ENCODE measurements at regions not wholly inside any gene's neighbourhood (a gene's known extent, or its start where the extent isn't known, plus 50 kb on each side); places are given as distances from the start of the nearest gene placed in this dataset.

- Mint-ChIP-seq H3K27me3 (no peaks in the 10 kb centered on the region), H3K36me3 (no peaks in the 10 kb centered on the region), H3K27ac (no peak overlapping the region), H3K4me3 (no peak overlapping the region), H3K4me1 (no peaks in the 10 kb centered on the region), H3K9me3 (peaks cover 5% of the 10 kb centered on the region)
- no peak for DNase-seq
These were observed 381.4 kb downstream of the TMEM161B start for GRCh38 chr5:87887247-87887646.

- Mint-ChIP-seq H3K9me3 (peaks cover 5% of the 10 kb centered on the region), H3K4me1 (no peaks in the 10 kb centered on the region), H3K27ac (no peak overlapping the region), H3K27me3 (no peaks in the 10 kb centered on the region), H3K36me3 (no peaks in the 10 kb centered on the region), H3K4me3 (no peak overlapping the region)
- no peak for DNase-seq
These were observed 382.5 kb downstream of the TMEM161B start for GRCh38 chr5:87886164-87886563.

GRCh38 chr5:87885758-87886157 lies 382.9 kb downstream of the TMEM161B start:
- H3K27me3 Mint-ChIP-seq: no peaks in the 10 kb centered on the region
- peaks cover 6% of the 10 kb centered on the region for H3K9me3 Mint-ChIP-seq
- no peak overlapping the region for H3K4me3 Mint-ChIP-seq
- H3K36me3 Mint-ChIP-seq: no peaks in the 10 kb centered on the region
- no peaks in the 10 kb centered on the region for H3K4me1 Mint-ChIP-seq
- H3K27ac Mint-ChIP-seq: no peak overlapping the region
- DNase-seq: no peak

DNA sequence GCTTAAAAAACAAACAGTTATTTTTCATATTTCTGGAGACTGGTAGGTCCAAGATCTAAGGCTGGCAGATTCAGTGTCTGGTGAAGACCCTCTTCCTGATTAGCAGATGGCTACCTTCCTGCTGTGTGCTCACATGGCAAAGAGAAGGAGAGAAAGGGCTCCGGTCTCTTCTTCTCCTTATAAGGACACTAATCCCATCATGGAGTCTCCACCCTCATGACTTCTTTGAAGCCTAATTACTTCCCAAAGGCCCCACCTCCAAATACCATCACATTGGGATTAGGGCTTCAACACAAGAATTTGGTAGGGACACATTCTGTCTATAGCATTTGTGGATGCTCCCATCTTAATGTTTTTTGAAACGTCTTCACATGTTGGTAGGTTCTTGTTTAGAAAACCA lies 391.1 kb downstream of the TMEM161B start:
- Mint-ChIP-seq H3K4me1 (no peaks in the 10 kb centered on the region), H3K27me3 (no peaks in the 10 kb centered on the region), H3K27ac (no peak overlapping the region), H3K4me3 (no peak overlapping the region), H3K36me3 (no peaks in the 10 kb centered on the region), H3K9me3 (peaks cover 6% of the 10 kb centered on the region)
- no peak for DNase-seq

GRCh38 chr5:87877023-87877422 lies 391.6 kb downstream of the TMEM161B start:
- Mint-ChIP-seq H3K9me3 (peaks cover 6% of the 10 kb centered on the region), H3K27ac (no peak overlapping the region), H3K27me3 (no peaks in the 10 kb centered on the region), H3K36me3 (no peaks in the 10 kb centered on the region), H3K4me1 (no peaks in the 10 kb centered on the region), H3K4me3 (no peak overlapping the region)
- no peak for DNase-seq

GRCh38 chr5:87876616-87877015 lies 392.0 kb downstream of the TMEM161B start:
- no peak for DNase-seq

GRCh38 chr5:87872986-87873385 lies 395.7 kb downstream of the TMEM161B start:
- no peaks in the 10 kb centered on the region for H3K36me3 Mint-ChIP-seq
- no peaks in the 10 kb centered on the region for H3K4me1 Mint-ChIP-seq
- no peaks in the 10 kb centered on the region for H3K9me3 Mint-ChIP-seq
- H3K27me3 Mint-ChIP-seq: no peaks in the 10 kb centered on the region
- H3K27ac Mint-ChIP-seq: no peak overlapping the region
- no peak for DNase-seq
- no peak overlapping the region for H3K4me3 Mint-ChIP-seq

More at GRCh38 chr5:87876616-87877015, 392.0 kb downstream of the TMEM161B start:
- Mint-ChIP-seq H3K9me3 (peaks cover 6% of the 10 kb centered on the region), H3K27ac (no peak overlapping the region), H3K36me3 (no peaks in the 10 kb centered on the region), H3K4me3 (no peak overlapping the region), H3K27me3 (no peaks in the 10 kb centered on the region), H3K4me1 (no peaks in the 10 kb centered on the region)

- DNase-seq: no peak
- H3K4me3 Mint-ChIP-seq: no peak overlapping the region
- no peaks in the 10 kb centered on the region for H3K27me3 Mint-ChIP-seq
- no peak overlapping the region for H3K27ac Mint-ChIP-seq
- no peaks in the 10 kb centered on the region for H3K9me3 Mint-ChIP-seq
- no peaks in the 10 kb centered on the region for H3K4me1 Mint-ChIP-seq
- no peaks in the 10 kb centered on the region for H3K36me3 Mint-ChIP-seq
These were observed 399.9 kb downstream of the TMEM161B start for GRCh38 chr5:87868792-87869191.

- Mint-ChIP-seq H3K4me3 (no peak overlapping the region), H3K36me3 (no peaks in the 10 kb centered on the region), H3K4me1 (no peaks in the 10 kb centered on the region), H3K27ac (no peak overlapping the region), H3K27me3 (no peaks in the 10 kb centered on the region), H3K9me3 (peaks cover 1% of the 10 kb centered on the region)
- DNase-seq: no peak
These were observed 401.4 kb downstream of the TMEM161B start for GRCh38 chr5:87867281-87867680.

DNA sequence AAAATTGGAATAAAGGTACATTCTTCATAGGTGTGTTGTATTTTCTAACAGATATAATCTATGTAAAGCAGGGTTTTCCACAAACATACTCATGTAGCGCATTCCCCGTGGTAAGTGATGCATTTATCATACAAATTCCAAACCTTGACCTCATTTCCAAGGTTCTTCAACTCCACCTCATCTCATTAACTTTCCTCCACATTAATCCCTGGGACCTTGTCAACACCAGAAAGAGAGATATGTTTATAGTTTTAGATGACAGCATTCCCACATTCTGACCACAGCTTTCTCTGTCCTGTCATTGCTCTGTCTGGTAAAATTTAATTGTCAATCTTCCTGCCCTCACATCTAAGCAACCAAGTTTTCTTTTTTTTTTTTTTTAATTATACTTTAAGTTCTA lies 415.1 kb downstream of the TMEM161B start:
- Mint-ChIP-seq H3K4me1 (no peaks in the 10 kb centered on the region), H3K4me3 (no peak overlapping the region)

GRCh38 chr5:87851603-87852002 lies 417.0 kb downstream of the TMEM161B start:
- no peaks in the 10 kb centered on the region for H3K36me3 Mint-ChIP-seq
- peaks cover 1% of the 10 kb centered on the region for H3K9me3 Mint-ChIP-seq
- no peak overlapping the region for H3K4me3 Mint-ChIP-seq
- H3K27ac Mint-ChIP-seq: no peak overlapping the region
- no peaks in the 10 kb centered on the region for H3K27me3 Mint-ChIP-seq
- no peak for DNase-seq
- H3K4me1 Mint-ChIP-seq: no peaks in the 10 kb centered on the region

More for the DNA sequence above, 415.1 kb downstream of the TMEM161B start:
- peaks cover 3% of the 10 kb centered on the region for H3K9me3 Mint-ChIP-seq
- no peaks in the 10 kb centered on the region for H3K36me3 Mint-ChIP-seq
- no peak overlapping the region for H3K27ac Mint-ChIP-seq
- DNase-seq: no peak
- H3K27me3 Mint-ChIP-seq: no peaks in the 10 kb centered on the region

DNA sequence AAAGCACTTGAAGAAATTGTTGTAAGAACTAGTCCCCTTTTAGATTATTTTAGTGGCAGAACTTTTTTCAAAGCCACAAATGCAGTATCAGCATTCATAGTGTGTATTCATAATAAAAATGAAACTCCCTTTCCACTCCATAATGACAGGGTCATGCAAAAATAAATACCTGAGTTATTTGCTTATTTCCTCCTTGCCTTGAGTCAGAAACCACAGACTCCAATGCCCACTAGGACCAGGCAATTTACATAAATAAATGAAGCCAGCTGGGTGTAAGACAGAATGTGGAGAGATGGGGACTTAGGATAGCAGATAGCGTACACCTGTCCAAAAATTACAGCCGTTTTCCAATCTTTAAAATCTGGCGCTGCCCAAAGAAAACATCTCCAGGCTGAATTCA lies 417.8 kb downstream of the TMEM161B start:
- Mint-ChIP-seq H3K9me3 (peaks cover 1% of the 10 kb centered on the region), H3K27me3 (no peaks in the 10 kb centered on the region), H3K27ac (no peak overlapping the region), H3K4me1 (no peaks in the 10 kb centered on the region), H3K36me3 (no peaks in the 10 kb centered on the region), H3K4me3 (no peak overlapping the region)
- DNase-seq: no peak

DNA sequence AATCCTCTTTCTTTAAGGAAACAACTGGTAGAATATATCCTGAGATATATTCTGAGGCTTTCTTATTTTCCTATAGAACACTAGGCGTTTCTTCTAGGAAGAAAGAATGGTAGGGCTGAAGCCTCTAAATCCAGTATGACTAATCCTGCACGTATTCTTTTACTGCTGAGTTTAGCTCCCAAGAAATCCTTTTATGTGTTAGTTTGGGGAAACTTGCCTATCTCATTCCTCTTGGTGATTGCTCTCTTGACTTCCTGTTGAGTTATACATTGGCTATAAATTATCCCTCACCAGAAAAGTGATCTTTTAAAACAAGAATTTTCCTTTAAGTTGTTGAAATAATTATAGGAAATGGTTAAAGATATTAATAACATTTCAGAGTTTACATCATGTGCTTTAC lies 422.9 kb downstream of the TMEM161B start:
- no peak overlapping the region for H3K4me3 Mint-ChIP-seq

DNA sequence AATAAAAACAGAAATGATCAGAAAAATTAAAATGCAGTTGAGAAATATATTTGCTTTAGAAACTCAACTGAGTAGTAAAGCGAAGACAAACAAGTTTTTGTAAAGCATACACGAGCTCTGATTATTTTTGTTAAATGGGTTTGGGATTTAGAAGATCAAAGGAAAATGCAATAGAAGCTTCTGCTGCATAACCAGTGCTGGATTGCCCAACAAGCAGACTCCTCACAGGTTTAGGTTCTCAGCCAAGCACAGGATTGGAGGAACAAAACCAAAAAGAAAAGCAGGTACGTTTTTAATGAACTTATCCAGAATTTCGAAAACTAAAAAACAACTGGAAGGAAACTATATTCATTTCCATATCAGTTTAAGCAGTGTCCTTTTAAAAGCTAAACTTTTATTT lies 423.8 kb downstream of the TMEM161B start:
- no peak for DNase-seq
- Mint-ChIP-seq H3K36me3 (no peaks in the 10 kb centered on the region), H3K4me3 (no peak overlapping the region), H3K9me3 (peaks cover 4% of the 10 kb centered on the region), H3K27ac (no peak overlapping the region), H3K27me3 (no peaks in the 10 kb centered on the region), H3K4me1 (no peaks in the 10 kb centered on the region)

More for the DNA sequence above, 422.9 kb downstream of the TMEM161B start:
- H3K36me3 Mint-ChIP-seq: no peaks in the 10 kb centered on the region
- no peak overlapping the region for H3K27ac Mint-ChIP-seq
- H3K9me3 Mint-ChIP-seq: no peaks in the 10 kb centered on the region
- no peaks in the 10 kb centered on the region for H3K27me3 Mint-ChIP-seq
- no peak for DNase-seq
- H3K4me1 Mint-ChIP-seq: no peaks in the 10 kb centered on the region

- Mint-ChIP-seq H3K36me3 (no peaks in the 10 kb centered on the region), H3K27ac (no peak overlapping the region), H3K4me3 (no peak overlapping the region), H3K27me3 (no peaks in the 10 kb centered on the region), H3K4me1 (no peaks in the 10 kb centered on the region), H3K9me3 (peaks cover 8% of the 10 kb centered on the region)
- no peak for DNase-seq
These were observed 424.2 kb downstream of the TMEM161B start for GRCh38 chr5:87844449-87844848.

GRCh38 chr5:87836696-87837095 lies 424.0 kb upstream of the CCNH start:
- peaks cover 31% of the 10 kb centered on the region for H3K9me3 Mint-ChIP-seq

GRCh38 chr5:87831499-87831898 lies 418.8 kb upstream of the CCNH start:
- Mint-ChIP-seq H3K4me1 (no peaks in the 10 kb centered on the region), H3K4me3 (no peak overlapping the region), H3K27ac (no peak overlapping the region), H3K9me3 (peaks cover 20% of the 10 kb centered on the region), H3K36me3 (no peaks in the 10 kb centered on the region), H3K27me3 (no peaks in the 10 kb centered on the region)
- no peak for DNase-seq

More at GRCh38 chr5:87836696-87837095, 424.0 kb upstream of the CCNH start:
- H3K4me1 Mint-ChIP-seq: no peaks in the 10 kb centered on the region
- no peak overlapping the region for H3K4me3 Mint-ChIP-seq
- no peaks in the 10 kb centered on the region for H3K36me3 Mint-ChIP-seq
- no peaks in the 10 kb centered on the region for H3K27me3 Mint-ChIP-seq
- no peak for DNase-seq
- H3K27ac Mint-ChIP-seq: no peak overlapping the region
